ENCODE measurements at regions not wholly inside any gene's neighbourhood (a gene's known extent, or its start where the extent isn't known, plus 50 kb on each side); places are given as distances from the start of the nearest gene placed in this dataset.
"Not testable (repeated sequence)": the region's sequence is repeated elsewhere in the genome, so short reads cannot be mapped to it uniquely, and the experiment has no call there.

DNA sequence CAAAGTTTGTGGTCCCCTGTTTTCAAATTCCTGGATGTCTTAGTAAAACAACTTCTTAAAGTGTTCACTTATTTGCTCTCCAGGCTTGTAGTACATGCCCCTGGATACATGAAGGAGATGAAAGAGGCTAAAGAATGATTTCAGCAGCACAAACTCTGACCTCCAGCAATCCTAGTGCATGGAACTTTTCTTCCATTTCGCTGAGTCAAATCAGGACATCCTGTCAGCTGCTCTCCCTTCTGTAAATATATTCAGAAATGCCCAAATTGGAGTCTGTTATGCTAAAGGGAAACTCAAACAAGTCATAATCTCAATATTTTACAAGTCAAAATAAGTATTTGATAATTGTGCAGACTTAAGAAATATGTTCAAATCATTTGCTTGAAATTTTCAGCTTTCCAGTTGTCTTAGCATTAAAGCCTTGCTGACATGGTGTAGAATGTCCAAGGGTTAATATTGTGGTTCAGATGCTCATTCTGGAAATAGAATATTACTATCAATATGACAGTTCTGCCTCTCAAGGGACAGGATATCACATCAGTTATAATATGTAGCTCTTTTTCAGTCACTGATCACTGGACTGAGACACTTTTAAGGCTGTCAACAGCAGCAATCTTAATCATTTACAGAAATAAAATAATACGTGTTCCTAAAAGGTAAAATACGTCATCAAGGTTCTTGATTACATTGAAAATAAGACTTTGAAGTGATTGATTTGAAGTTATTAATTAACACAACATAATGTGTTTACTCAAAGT is 1157.3 kb downstream of the PLA2G4A start:
- Mint-ChIP-seq H3K27ac (no peak overlapping the region), H3K4me1 (no peaks in the 10 kb centered on the region), H3K9me3 (peaks cover 2 to 27% (median 20%) of the 10 kb centered on the region in 6 donors), H3K27me3 (ENCODE audit: low read depth in 3 of 3) (peaks cover 0 to 2% (median 0%) of the 10 kb centered on the region in 3 donors), H3K36me3 (no peaks in the 10 kb centered on the region), H3K4me3 (no peak overlapping the region)
- no peak for DNase-seq

- no peak overlapping the region for H3K27ac Mint-ChIP-seq
- H3K36me3 Mint-ChIP-seq: no peaks in the 10 kb centered on the region
- H3K9me3 Mint-ChIP-seq: peaks cover 2 to 28% (median 15%) of the 10 kb centered on the region in 6 donors
- H3K27me3 Mint-ChIP-seq (ENCODE audit: low read depth in 3 of 3): peaks cover 0 to 2% (median 0%) of the 10 kb centered on the region in 3 donors
- DNase-seq: no peak
- no peak overlapping the region for H3K4me3 Mint-ChIP-seq
- H3K4me1 Mint-ChIP-seq: no peaks in the 10 kb centered on the region
Measured at GRCh38 chr1:187987236-187987776, 1158.6 kb downstream of the PLA2G4A start.

DNA sequence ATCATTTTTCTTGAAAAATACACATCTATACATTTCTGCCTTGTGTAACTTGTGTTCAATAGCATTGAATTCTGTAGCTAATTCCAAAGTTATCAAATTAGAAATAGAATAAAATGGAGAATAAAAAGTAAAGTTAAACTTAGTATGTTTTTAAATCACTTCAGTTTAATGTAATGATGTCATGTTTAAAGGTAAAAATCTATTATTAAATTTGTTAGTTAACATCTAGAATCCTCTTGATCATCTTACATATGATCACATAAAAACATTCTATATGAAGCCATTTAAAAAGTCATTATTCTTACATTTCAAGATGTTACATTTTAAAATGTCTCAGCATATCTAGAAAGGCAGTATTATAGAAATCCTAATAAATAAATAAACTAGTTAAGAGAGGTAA is 1163.2 kb downstream of the PLA2G4A start:
- Mint-ChIP-seq H3K27ac (no peak overlapping the region), H3K27me3 (ENCODE audit: low read depth in 3 of 3) (peaks cover 0 to 2% (median 0%) of the 10 kb centered on the region in 3 donors), H3K4me3 (no peak overlapping the region), H3K36me3 (peaks cover 0 to 4% (median 0%) of the 10 kb centered on the region in 3 donors), H3K9me3 (peaks cover 4 to 38% (median 15%) of the 10 kb centered on the region in 6 donors), H3K4me1 (no peaks in the 10 kb centered on the region)
- DNase-seq: no peak

DNA sequence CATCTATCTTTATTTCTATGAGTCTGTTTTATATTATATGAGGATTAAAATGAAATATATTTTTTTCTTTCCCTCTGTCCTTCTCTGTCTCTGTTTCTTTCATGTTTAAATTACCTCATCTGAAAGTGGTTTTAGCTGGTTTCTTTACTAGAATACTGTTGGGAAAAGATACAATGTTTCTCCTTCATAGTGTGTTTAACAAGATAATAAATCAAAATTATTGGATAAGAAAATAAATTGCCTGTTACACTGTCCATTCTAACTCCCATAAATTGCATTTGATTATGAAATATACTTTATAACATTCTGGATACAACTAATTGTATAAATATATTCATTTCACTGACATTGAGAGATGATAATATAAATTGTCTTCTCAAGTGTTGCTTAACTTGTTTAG is 1168.0 kb downstream of the PLA2G4A start:
- no peak for DNase-seq
- no peaks in the 10 kb centered on the region for H3K4me1 Mint-ChIP-seq
- no peak overlapping the region for H3K27ac Mint-ChIP-seq
- H3K27me3 Mint-ChIP-seq (ENCODE audit: low read depth in 3 of 3): peaks cover 0 to 2% (median 0%) of the 10 kb centered on the region in 3 donors
- H3K4me3 Mint-ChIP-seq: no peak overlapping the region
- peaks cover 0 to 4% (median 0%) of the 10 kb centered on the region in 3 donors for H3K36me3 Mint-ChIP-seq
- peaks cover 7 to 49% (median 14%) of the 10 kb centered on the region in 6 donors for H3K9me3 Mint-ChIP-seq

DNA sequence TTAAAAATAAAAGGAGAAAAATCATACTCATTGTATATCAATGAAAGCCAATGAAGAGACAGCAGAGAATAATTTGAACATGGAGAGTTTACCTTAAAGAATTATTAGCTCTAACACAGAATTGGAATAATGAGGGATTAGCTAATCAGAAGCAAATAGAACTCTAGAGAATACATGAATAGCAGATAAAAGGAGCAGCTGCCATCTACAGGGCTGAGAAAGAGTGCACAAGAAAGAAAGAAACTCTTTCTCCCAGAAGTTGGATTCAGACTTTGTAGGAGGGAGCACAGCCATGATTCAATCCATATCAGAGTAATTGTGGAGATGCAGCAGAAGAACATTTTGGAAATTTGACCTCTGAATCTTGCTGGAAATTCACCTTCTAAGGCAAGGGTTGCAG is 1171.2 kb downstream of the PLA2G4A start:
- no peak overlapping the region for H3K4me3 Mint-ChIP-seq
- H3K27ac Mint-ChIP-seq: no peak overlapping the region
- no peaks in the 10 kb centered on the region for H3K4me1 Mint-ChIP-seq
- no peaks in the 10 kb centered on the region for H3K27me3 Mint-ChIP-seq (ENCODE audit: low read depth in 3 of 3)
- H3K36me3 Mint-ChIP-seq: no peaks in the 10 kb centered on the region
- peaks cover 7 to 49% (median 14%) of the 10 kb centered on the region in 6 donors for H3K9me3 Mint-ChIP-seq
- DNase-seq: no peak

GRCh38 chr1:188003687-188004086 is 1174.9 kb downstream of the PLA2G4A start:
- not testable (repeated sequence) for H3K36me3 Mint-ChIP-seq; H3K4me1 Mint-ChIP-seq; H3K4me3 Mint-ChIP-seq; H3K27me3 Mint-ChIP-seq (ENCODE audit: low read depth in 3 of 3); H3K27ac Mint-ChIP-seq; DNase-seq
- H3K9me3 Mint-ChIP-seq: peaks cover 9 to 38% (median 23%) of the 10 kb centered on the region in 6 donors

DNA sequence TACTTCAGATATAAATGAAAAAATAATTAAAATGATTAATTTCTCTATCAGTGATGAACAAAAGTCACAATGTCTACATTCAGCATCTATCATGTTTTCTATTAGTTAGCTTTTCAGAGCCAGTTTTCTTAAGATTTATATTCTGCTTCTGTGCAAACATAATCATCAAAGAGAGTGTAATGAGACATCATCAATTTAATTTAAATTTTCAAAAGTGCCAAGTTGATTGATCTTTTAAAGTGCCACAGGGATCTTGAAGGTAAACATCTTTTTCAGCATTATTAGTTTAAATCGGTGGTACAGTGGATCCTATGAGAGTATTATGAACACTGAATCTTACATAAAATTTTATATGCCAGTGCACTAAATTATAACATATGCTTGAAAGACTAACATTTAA is 1176.1 kb downstream of the PLA2G4A start:
- Mint-ChIP-seq H3K36me3 (no peaks in the 10 kb centered on the region), H3K27ac (no peak overlapping the region), H3K4me1 (no peaks in the 10 kb centered on the region), H3K27me3 (ENCODE audit: low read depth in 3 of 3) (peaks cover 0 to 2% (median 0%) of the 10 kb centered on the region in 3 donors), H3K9me3 (peaks cover 8 to 40% (median 23%) of the 10 kb centered on the region in 6 donors), H3K4me3 (no peak overlapping the region)
- DNase-seq: no peak

DNA sequence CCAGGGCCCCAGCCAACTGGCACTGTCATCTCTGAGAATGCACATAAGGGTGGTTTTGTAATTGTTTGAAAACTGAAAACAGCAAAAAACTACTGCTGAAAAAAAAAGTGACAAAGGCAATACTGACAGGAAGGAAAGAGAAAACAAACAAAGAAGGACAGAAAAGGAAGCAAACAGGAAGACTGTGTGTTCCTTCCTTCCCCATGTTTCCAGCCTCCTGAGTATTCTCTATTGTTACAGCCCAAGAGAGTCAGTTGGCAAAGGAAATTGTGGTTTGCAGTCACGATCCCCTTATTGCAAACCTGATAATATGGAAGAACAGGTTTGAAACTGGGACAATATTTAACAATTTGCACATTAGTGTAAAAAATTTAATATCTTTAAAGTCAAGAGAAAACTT is 1177.6 kb downstream of the PLA2G4A start:
- Mint-ChIP-seq H3K36me3 (no peaks in the 10 kb centered on the region), H3K27ac (no peak overlapping the region), H3K4me3 (no peak overlapping the region), H3K4me1 (no peaks in the 10 kb centered on the region), H3K9me3 (peaks cover 7 to 41% (median 24%) of the 10 kb centered on the region in 6 donors), H3K27me3 (ENCODE audit: low read depth in 3 of 3) (peaks cover 0 to 2% (median 0%) of the 10 kb centered on the region in 3 donors)
- no peak for DNase-seq

DNA sequence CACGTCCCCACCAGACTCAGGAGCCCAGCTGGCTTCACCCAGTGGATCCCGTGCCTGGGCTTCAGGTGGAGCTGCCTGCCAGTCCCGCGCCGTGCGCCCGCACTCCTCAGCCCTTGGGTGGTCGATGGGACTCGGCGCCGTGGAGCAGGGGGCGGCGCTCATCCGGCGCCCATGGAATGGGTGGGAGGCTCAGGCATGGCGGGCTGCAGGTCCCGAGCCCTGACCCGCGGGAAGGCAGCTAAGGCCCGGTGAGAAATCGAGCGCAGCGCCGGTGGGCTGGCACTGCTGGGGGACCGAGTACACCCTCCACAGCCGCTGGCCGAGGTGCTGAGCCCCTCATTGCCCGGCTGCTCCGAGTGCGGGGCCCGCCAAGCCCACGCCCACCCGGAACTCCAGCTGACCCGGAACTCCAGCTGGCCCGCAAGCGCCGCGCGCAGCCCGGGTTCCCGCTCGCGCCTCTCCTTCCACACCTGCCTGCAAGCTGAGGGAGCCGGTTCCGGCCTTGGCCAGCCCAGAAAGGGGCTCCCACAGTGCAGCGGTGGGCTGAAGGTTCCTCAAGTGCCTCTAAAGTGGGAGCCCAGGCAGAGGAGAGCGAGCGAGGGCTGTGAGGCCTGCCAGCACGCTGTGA is 1184.6 kb downstream of the PLA2G4A start:
- H3K27ac Mint-ChIP-seq; H3K27me3 Mint-ChIP-seq (ENCODE audit: low read depth in 3 of 3); H3K4me1 Mint-ChIP-seq; DNase-seq; H3K36me3 Mint-ChIP-seq; H3K4me3 Mint-ChIP-seq: not testable (repeated sequence)
- H3K9me3 Mint-ChIP-seq: peaks cover 12 to 56% (median 25%) of the 10 kb centered on the region in 6 donors

DNA sequence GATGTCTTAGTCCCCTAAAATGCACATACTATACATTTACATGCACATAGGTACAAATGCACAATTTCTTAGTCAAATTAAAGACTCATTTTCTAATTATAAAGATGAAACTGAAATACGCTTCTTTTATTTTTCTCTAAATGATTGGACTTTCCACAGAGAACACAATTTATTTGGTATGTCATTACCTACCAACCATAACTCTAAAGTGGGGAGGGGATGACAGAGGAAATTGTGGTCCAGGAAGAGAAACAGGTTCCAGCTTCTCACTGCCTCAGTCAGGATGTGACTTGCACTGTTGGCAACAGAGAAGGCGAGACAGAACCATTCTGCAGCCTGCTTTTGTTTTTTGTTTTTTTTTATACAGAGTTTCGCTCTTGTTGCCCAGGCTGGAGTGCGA is 1189.2 kb downstream of the PLA2G4A start:
- DNase-seq: no peak
- Mint-ChIP-seq H3K4me1 (no peaks in the 10 kb centered on the region), H3K27ac (no peak overlapping the region), H3K27me3 (ENCODE audit: low read depth in 3 of 3) (no peaks in the 10 kb centered on the region), H3K36me3 (no peaks in the 10 kb centered on the region), H3K9me3 (peaks cover 15 to 63% (median 37%) of the 10 kb centered on the region in 6 donors), H3K4me3 (no peak overlapping the region)

GRCh38 chr1:188022661-188023060 is 1193.9 kb downstream of the PLA2G4A start:
- H3K4me3 Mint-ChIP-seq: no peak overlapping the region
- DNase-seq: no peak
- H3K27me3 Mint-ChIP-seq (ENCODE audit: low read depth in 3 of 3): no peaks in the 10 kb centered on the region
- peaks cover 0 to 5% (median 4%) of the 10 kb centered on the region in 3 donors for H3K36me3 Mint-ChIP-seq
- H3K27ac Mint-ChIP-seq: no peak overlapping the region
- H3K9me3 Mint-ChIP-seq: peaks cover 10 to 54% (median 38%) of the 10 kb centered on the region in 6 donors
- no peaks in the 10 kb centered on the region for H3K4me1 Mint-ChIP-seq

- no peak overlapping the region for H3K4me3 Mint-ChIP-seq
- no peaks in the 10 kb centered on the region for H3K27me3 Mint-ChIP-seq (ENCODE audit: low read depth in 3 of 3)
- DNase-seq: no peak
- H3K36me3 Mint-ChIP-seq: peaks cover 0 to 5% (median 4%) of the 10 kb centered on the region in 3 donors
- no peak overlapping the region for H3K27ac Mint-ChIP-seq
- H3K9me3 Mint-ChIP-seq: peaks cover 8 to 53% (median 39%) of the 10 kb centered on the region in 6 donors
- H3K4me1 Mint-ChIP-seq: no peaks in the 10 kb centered on the region
Measured at GRCh38 chr1:188023206-188023605, 1194.5 kb downstream of the PLA2G4A start.

- Mint-ChIP-seq H3K9me3 (peaks cover 2 to 28% (median 20%) of the 10 kb centered on the region in 6 donors), H3K4me3 (no peak overlapping the region), H3K36me3 (peaks cover 0 to 5% (median 4%) of the 10 kb centered on the region in 3 donors), H3K4me1 (no peaks in the 10 kb centered on the region), H3K27me3 (ENCODE audit: low read depth in 3 of 3) (no peaks in the 10 kb centered on the region), H3K27ac (no peak overlapping the region)
- no peak for DNase-seq
Measured at GRCh38 chr1:188027613-188028012, 1198.9 kb downstream of the PLA2G4A start.

GRCh38 chr1:188037572-188037971 is 1208.8 kb downstream of the PLA2G4A start:
- not testable (repeated sequence) for H3K4me3 Mint-ChIP-seq; DNase-seq; H3K36me3 Mint-ChIP-seq; H3K27ac Mint-ChIP-seq; H3K27me3 Mint-ChIP-seq (ENCODE audit: low read depth in 3 of 3); H3K4me1 Mint-ChIP-seq
- H3K9me3 Mint-ChIP-seq: peaks cover 11 to 51% (median 24%) of the 10 kb centered on the region in 6 donors
